HG02943 (cell line): ENCODE measurements at regions not wholly inside any gene's neighbourhood (a gene's known extent, or its start where the extent isn't known, plus 50 kb on each side); places are given as distances from the start of the nearest gene placed in this dataset.

Experiments
- ATAC-seq: cut with Tn5 transposase; IDR thresholded peaks from one replicate; pipeline ENCODE4 v1.9.1; 2021; ENCODE audit warnings: mild to moderate bottlenecking, low read depth, moderate library complexity; ENCODE audit not compliant: unreplicated experiment

- no peak for ATAC-seq
These were observed 356.0 kb upstream of the ISL1 start for GRCh38 chr5:51027271-51027670.

- ATAC-seq, result no peak
These were observed 354.9 kb upstream of the ISL1 start for GRCh38 chr5:51028394-51028793.

GRCh38 chr5:51033215-51033614 lies 350.0 kb upstream of the ISL1 start:
- ATAC-seq, result no peak

GRCh38 chr5:51034222-51034901 lies 348.9 kb upstream of the ISL1 start:
- ATAC-seq, result no peak

GRCh38 chr5:51039424-51040329 lies 343.6 kb upstream of the ISL1 start:
- no peak for ATAC-seq

GRCh38 chr5:51043745-51044144 lies 339.5 kb upstream of the ISL1 start:
- ATAC-seq, result no peak

GRCh38 chr5:51047369-51047768 lies 335.9 kb upstream of the ISL1 start:
- no peak for ATAC-seq

- no peak for ATAC-seq
These were observed 329.9 kb upstream of the ISL1 start for GRCh38 chr5:51053361-51053760.

GRCh38 chr5:51060953-51061352 lies 322.3 kb upstream of the ISL1 start:
- ATAC-seq, result no peak

- no peak for ATAC-seq
These were observed 310.3 kb upstream of the ISL1 start for GRCh38 chr5:51072937-51073336.

- ATAC-seq, result no peak
These were observed 300.5 kb upstream of the ISL1 start for GRCh38 chr5:51082741-51083140.

- no peak for ATAC-seq
These were observed 291.4 kb upstream of the ISL1 start for GRCh38 chr5:51091816-51092215.

- no peak for ATAC-seq
These were observed 287.8 kb upstream of the ISL1 start for GRCh38 chr5:51095486-51095885.

- ATAC-seq, result no peak
These were observed 286.4 kb upstream of the ISL1 start for GRCh38 chr5:51096859-51097258.

GRCh38 chr5:51099173-51099853 lies 283.9 kb upstream of the ISL1 start:
- no peak for ATAC-seq

GRCh38 chr5:51104556-51104955 lies 278.7 kb upstream of the ISL1 start:
- no peak for ATAC-seq

GRCh38 chr5:51109786-51110410 lies 273.4 kb upstream of the ISL1 start:
- ATAC-seq, result no peak

GRCh38 chr5:51131266-51131665 lies 252.0 kb upstream of the ISL1 start:
- ATAC-seq, result no peak

GRCh38 chr5:51138164-51138563 lies 245.1 kb upstream of the ISL1 start:
- no peak for ATAC-seq

GRCh38 chr5:51148437-51148836 lies 234.8 kb upstream of the ISL1 start:
- no peak for ATAC-seq

GRCh38 chr5:51156222-51156621 lies 227.0 kb upstream of the ISL1 start:
- no peak for ATAC-seq
